ENCODE measurements at regions not wholly inside any gene's neighbourhood (a gene's known extent, or its start where the extent isn't known, plus 50 kb on each side); places are given as distances from the start of the nearest gene placed in this dataset.

- no peak for DNase-seq
- no peaks in the 10 kb centered on the region for H3K27me3 ChIP-seq (ENCODE audit: insufficient read depth, low read depth, severe bottlenecking)
- no peaks in the 10 kb centered on the region for H3K36me3 ChIP-seq
- no peaks in the 10 kb centered on the region for H3K9me3 ChIP-seq (ENCODE audit: severe bottlenecking)
- H3K4me3 ChIP-seq (ENCODE audit: low read depth, low read length), result no peak overlapping the region
- H3K27ac ChIP-seq, result no peak overlapping the region
- TF ChIP-seq CTCF (IDR thresholded peaks at IDR 0.05; ENCODE audit: low read depth, low read length), result no peak
Measured at GRCh38 chr7:10734595-10734994, 239.1 kb upstream of the PHF14 start.

- H3K4me3 ChIP-seq (ENCODE audit: low read depth, low read length), result no peak overlapping the region
- no peaks in the 10 kb centered on the region for H3K9me3 ChIP-seq (ENCODE audit: severe bottlenecking)
- no peaks in the 10 kb centered on the region for H3K36me3 ChIP-seq
- H3K27ac ChIP-seq, result no peak overlapping the region
- DNase-seq, result no peak
- no peak for TF ChIP-seq CTCF (IDR thresholded peaks at IDR 0.05; ENCODE audit: low read depth, low read length)
- H3K27me3 ChIP-seq (ENCODE audit: insufficient read depth, low read depth, severe bottlenecking), result no peaks in the 10 kb centered on the region
Measured at GRCh38 chr7:10739401-10739800, 234.3 kb upstream of the PHF14 start.

GRCh38 chr7:10740805-10741204, 232.9 kb upstream of the PHF14 start:
- DNase-seq, result no peak
- Histone ChIP-seq H3K27ac (no peak overlapping the region), H3K4me3 (ENCODE audit: low read depth, low read length) (no peak overlapping the region), H3K36me3 (no peaks in the 10 kb centered on the region), H3K27me3 (ENCODE audit: insufficient read depth, low read depth, severe bottlenecking) (no peaks in the 10 kb centered on the region), H3K9me3 (ENCODE audit: severe bottlenecking) (no peaks in the 10 kb centered on the region)
- no peak for TF ChIP-seq CTCF (IDR thresholded peaks at IDR 0.05; ENCODE audit: low read depth, low read length)

- Histone ChIP-seq H3K27me3 (ENCODE audit: insufficient read depth, low read depth, severe bottlenecking) (no peaks in the 10 kb centered on the region), H3K36me3 (no peaks in the 10 kb centered on the region), H3K4me3 (ENCODE audit: low read depth, low read length) (no peak overlapping the region), H3K9me3 (ENCODE audit: severe bottlenecking) (peaks cover 11% of the 10 kb centered on the region), H3K27ac (no peak overlapping the region)
- no peak for TF ChIP-seq CTCF (IDR thresholded peaks at IDR 0.05; ENCODE audit: low read depth, low read length)
- no peak for DNase-seq
Measured at GRCh38 chr7:10756981-10757380, 216.7 kb upstream of the PHF14 start.

- no peak overlapping the region for H3K4me3 ChIP-seq (ENCODE audit: low read depth, low read length)
Measured at GRCh38 chr7:10759120-10759519, 214.6 kb upstream of the PHF14 start.

More at GRCh38 chr7:10759120-10759519, 214.6 kb upstream of the PHF14 start:
- H3K36me3 ChIP-seq, result no peaks in the 10 kb centered on the region
- peaks cover 13% of the 10 kb centered on the region for H3K9me3 ChIP-seq (ENCODE audit: severe bottlenecking)
- no peak overlapping the region for H3K27ac ChIP-seq
- DNase-seq, result no peak
- no peaks in the 10 kb centered on the region for H3K27me3 ChIP-seq (ENCODE audit: insufficient read depth, low read depth, severe bottlenecking)
- TF ChIP-seq CTCF (IDR thresholded peaks at IDR 0.05; ENCODE audit: low read depth, low read length), result no peak
